Fibroblast of skin of left biceps (primary cell): ENCODE measurements at regions not wholly inside any gene's neighbourhood (a gene's known extent, or its start where the extent isn't known, plus 50 kb on each side); places are given as distances from the start of the nearest gene placed in this dataset.
A peak's percentile ranks its signal among the peaks of the same experiment; 100 is the strongest.

Experiments used
- DNase-seq, 2 experiments: peaks; one replicate each; pipeline ENCODE4 v3.0.0-alpha.2; 2013; ENCODE audit warnings: low read depth in 2 of 2

DNA sequence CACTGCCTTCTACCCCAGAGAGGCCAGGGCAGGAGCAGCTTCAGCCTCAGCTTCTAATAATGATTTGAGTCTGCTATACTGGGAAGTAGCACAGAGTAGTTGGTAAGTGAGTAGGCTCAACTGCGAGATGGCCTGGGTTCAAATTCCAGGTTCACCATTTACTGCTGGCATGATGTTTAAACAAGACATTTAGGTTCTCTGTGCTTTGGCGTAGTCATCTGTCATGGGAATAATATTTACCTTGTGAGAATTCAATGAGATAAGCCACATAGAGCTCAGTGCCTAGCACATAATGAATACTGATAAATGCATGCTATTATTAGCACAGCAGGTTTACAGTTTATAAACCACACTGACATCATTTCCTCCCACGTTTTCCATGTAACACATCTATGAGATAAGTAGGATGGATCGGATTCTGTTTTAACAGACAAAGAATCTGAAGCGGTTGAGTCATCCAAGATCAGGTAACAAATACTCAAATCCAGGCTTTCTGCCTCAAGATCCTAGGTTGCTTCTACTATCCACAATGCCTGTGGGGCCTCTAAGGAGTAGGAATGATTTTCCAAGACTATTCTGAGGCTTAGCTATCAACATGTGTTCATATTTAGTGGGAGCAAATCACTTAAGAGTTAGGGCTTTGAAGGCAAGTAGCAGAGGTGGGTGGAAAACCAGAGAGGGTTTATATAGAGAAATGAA is 72.9 kb upstream of the DTNBP1 start:
- DNase-seq, result peak; percentile 36 to 50

DNA sequence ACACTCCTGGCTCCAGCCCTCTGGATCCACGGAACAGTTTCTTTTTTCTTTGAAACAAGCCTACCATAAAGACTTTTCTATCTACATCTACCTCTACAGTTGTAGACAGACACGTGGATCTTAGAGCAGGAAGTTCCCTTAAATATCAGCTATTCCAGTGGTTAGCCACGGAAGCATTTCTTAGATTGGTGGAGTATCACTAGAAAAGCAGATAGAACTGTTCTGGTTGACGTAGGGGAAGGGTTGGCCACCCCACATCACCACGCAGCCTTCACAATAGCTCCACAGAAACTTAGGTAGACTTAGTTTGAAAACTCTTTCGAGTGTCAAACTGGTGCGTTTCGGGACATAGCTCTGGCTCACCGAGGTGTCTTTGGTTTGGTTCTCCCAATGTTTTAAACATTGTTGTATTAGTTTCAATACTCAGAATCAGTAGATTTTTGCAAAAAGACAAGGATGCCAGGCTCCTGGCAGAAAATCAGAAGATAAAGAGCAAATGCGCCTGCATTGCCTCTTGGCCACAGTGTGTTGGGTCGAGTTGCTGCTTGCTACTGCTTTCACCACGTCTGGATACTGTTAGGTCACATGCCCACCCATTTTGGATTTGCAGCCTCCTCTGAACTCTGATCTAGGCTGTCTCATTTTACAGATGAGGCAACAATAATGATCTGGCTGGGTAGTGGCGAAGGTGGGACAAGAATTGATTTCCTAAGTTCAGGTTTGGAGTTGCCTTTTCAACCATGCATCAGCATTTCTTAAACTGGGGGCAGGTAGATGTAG is 71.5 kb upstream of the DTNBP1 start:
- DNase-seq, result no peak

DNA sequence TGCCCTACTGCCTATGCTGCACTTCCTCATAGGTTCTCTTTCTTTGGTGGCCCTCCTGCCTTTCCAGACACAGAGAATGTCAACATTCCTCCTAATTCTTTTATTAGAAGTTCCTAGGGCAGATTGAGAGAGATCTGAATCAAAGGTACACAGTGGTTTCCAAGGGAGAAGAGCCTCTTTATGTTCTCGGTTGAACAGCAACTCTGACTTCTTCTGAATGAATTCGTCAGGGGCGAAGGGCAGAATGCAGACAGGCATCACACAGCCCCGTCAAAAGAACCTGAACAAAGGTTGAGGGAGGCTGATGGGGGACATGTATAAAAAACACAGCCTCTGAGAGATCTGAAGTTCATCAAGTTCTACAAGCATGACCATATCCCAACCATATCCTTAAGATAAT is 68.1 kb upstream of the DTNBP1 start:
- no peak for DNase-seq

DNA sequence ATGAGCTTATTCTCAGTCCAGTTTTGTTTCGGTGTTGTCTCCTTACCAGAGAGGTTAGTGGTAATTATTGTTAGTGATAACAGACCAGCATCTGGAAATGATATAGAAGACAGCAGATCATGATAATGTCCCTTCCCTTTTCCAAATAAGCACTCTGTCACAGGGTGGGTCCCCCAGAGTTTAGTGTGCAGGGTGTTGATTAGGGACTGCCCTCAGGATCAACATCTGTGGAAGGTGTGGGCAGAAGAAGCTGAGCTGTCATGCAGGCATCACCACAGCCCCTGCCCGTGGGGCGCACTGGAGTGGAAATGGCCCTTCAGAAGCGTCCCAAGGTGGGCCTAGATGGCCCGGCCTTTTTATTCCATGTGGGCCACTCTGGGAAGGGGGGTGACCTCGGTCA is 67.6 kb upstream of the DTNBP1 start:
- no peak for DNase-seq

DNA sequence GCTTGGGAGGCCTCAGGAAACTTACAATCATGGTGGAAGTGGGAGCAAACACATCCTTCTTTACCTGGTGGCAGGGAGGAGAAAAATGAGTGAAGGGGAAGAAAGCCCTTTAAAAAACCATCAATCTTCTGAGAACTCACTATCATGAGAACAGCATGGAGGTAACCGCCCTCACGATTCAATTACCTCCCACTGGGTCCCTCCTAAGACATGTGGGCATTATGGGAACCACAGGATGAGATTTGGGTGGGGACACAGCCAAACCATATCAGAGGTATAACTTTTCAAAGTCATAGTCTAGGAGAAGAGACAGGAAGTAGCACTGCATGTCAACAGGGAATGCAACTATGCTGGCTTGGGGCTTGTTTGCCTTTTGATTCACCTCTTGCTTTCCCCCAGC is 59.9 kb upstream of the DTNBP1 start:
- no peak for DNase-seq

DNA sequence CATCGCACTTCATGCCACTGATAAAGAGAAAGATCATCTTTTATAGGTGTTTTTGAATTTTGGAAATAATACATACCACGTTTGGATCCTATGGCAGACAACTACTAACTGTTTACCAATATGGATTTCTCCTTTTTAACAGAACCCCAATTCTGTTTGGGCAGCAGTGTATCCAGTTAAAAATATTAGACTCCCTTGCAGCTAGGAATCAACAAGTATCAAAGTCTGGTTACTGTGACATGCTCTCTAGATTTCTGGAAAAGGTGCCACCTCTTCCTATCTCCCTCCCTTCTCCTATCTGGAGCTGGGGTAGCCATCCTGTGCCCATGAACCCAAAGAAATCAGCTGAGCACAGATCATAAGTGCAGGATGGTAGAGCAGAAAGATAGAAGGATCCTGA is 54.1 kb upstream of the DTNBP1 start:
- no peak for DNase-seq

DNA sequence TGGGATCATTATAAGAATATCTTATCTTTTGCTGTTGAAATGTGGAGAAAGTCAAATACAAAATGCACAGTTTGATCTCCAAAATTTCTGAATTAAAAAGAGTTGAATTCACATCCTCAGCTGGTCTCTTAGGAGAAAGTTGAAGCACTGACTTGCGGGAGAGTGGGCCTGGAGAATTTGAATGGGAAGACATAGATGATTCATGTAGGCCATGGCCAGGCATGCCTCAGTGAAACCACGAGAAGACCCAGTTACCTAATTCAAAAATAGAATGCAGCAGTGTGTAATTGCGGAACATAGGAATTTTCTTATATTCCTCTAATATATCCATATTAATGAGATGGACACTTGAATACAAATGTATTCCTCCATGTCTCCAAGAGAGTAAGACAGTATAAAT is 53.0 kb upstream of the DTNBP1 start:
- no peak for DNase-seq

DNA sequence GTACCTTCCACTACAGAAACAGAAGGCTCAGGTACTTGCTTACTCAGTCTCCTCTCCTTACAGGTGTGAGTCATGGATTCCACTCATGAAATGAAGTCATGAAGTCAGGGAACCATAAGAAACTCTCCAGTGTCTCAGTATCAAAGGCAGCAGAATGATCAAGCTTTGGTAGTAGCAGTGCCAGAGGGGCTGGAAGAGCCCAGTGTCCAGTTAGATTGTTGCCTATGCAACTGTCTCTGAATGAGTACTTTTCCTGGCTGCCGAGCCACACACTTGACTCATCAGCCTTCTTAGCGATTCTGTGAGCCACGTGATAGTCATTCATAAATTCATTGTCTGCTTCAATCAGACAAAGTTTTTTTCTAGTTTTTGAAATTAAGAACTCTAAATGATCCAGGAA is 52.2 kb upstream of the DTNBP1 start:
- no peak for DNase-seq

DNA sequence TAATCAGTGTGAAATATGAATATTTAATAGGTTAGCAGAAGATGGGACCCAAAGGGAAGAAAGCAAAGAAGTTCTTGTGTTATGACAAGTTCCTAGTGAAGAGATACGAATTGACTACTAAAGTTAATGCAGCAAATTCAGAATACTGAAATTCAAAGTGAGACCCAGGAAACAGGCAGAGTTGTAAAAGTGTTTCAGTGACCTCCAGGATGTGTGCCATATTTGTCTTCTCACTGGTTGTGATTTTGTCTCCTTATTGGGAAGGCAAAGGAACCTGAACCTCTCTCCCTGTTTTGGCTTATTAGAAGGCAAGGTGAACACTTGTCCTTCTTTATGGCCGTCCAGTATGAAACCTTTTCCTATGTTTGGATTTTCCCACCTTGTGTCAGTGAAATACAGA is 51.8 kb upstream of the DTNBP1 start:
- DNase-seq, result no peak

DNA sequence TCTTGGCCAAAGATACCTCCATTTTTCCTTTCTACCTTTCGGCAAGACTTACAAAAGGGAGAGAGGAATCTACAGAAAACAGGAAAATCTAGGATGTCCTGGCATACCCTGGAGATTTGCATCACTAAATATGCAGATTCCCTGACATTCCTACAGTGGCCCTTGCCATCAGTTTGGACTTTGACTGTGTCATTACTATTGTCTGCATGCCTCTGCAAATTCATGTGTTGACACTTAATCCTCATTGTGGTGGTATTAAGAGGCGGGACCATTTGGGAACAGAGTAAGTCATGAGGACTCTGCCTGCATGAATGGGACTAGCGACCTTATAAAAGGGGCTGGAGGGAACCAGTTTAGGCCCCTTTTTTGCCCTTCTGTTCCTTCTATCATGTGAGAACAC is 50.5 kb upstream of the DTNBP1 start:
- DNase-seq, result no peak

DNA sequence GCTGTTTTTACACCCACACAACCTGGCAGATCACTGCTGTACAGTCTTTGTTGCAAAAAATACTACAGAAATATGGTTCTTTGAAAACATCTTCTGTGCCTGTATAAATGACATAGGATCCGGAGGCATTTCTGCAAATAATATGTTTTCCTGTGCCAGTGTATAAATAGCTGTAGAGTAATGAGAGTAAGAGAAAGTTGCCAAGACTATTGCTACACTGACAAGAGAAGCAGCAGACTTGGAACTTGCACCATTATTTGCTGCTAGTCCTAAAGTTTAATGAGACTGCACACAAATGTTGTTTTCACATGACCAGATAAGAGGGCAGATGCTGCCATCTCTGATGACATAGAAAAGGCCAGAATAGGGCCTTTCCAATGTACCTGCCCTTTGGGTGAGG is 50.0 kb upstream of the DTNBP1 start:
- no peak for DNase-seq
